ENCODE measurements at regions not wholly inside any gene's neighbourhood (a gene's known extent, or its start where the extent isn't known, plus 50 kb on each side); places are given as distances from the start of the nearest gene placed in this dataset.
A peak's percentile ranks its signal among the peaks of the same experiment; 100 is the strongest.
"Not testable (repeated sequence)": the region's sequence is repeated elsewhere in the genome, so short reads cannot be mapped to it uniquely, and the experiment has no call there.

DNA sequence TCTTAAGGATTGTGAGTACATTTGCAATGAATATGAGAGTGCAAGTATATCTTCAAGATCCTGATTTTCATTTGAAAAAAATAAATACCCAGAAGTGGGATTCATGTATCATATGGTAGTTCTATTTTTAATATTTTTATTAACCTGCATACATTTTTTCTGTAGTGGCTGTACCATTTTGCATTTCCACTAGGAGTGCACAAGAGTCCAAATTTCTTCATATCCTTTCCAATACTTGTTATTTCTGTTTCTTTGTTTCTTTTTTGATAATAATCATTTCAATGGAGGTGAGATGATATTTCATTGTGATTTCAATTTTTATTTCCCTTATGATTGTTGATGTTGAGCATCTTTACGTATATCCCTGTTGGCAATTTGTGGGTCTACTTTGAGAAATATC is 759.8 kb upstream of the CNTN5 start:
- DNase-seq: no peak

DNA sequence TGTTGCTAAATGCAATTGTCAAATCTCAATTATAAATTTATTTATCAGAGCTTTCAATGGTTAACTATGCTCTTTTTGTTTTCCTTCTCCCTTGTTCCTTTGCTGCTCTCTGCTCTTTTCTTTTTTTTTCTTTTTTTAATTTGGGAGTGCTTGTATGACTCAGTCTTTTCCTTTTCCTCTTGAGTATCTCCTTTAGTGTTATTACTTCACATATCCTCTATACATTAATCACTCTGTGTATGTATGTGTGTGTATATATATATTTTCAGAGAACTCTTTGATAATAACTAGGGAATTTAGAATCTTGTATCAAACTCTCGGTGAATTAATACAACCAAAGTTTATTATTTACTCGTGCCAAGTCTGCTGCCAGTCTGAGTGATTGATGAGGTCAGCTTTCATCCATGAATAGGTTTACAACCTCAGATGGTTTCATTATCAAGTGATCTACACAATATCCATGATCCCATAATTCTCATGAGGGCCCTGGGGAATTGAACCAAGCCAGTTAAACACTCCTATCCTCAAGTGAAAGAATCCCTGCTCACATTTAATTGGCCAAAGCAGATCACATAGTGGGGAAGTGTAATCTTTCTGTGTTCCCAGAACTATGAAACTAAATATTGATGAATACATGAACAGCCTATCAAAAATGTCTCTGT is 743.4 kb upstream of the CNTN5 start:
- no peak for DNase-seq

DNA sequence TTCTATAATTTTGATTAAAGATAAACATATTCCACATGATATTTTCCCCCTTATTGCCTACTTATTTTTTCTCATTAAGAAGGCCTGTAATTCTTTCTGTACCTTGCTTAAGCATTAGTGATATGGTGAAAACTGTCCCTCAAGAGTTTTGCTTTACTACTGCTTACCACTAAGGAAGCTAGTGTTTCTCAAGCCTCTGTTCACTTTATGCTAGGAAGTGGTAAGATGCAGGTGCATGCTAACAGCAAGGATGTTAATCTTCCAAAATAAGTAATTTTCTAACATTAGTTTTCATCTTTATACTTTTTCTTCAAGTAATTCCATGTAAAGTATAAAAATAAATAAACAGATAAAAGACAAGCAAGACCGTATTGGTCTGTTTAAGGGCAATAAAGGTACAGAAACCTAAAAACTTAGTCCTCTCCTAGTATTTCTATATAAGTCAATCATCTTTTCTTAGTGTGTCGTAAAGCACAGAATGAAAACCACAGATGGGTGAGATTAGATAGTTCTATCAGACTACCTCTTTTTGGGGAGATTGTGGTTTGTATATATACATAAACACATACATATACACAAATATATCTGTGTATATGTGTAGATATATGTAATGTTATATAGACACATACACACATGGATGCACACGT is 731.0 kb upstream of the CNTN5 start:
- no peak for DNase-seq

DNA sequence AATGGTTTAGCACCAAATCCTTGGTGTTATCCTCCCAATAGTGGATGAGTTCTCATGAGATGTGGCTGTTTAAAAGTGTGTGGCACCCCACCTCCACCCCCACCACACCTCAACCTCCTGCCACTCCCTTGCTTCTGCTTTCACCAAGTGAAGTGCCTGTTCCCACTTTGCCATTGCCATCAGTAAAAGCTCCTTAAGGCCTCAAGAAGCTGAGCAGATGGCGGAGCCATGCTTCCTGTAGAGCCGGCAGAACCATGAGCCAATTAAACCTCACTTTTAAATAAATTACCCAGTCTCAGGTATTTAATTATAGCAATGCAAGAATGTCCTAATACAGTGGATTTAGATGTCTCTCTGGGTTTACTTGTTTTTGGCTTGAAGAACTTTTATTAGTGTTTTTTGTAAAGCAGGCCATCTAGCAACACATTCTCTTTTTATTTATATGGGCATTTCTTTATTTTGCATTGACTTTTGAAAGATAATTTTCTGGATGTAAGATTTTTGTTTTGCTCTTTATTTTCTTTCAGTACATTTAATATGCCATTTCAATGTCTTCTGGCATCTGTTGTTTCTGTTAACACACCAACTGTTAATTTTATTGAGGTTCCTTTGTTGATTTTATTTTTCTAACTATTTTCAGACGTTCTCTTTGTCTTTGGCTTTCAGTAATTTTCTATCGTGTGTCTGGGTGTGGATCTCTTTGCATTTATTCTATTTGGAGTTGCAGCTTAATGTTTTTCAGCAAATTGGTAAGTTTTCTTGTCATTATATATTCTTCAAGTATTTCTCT is 724.5 kb upstream of the CNTN5 start:
- DNase-seq: no peak

DNA sequence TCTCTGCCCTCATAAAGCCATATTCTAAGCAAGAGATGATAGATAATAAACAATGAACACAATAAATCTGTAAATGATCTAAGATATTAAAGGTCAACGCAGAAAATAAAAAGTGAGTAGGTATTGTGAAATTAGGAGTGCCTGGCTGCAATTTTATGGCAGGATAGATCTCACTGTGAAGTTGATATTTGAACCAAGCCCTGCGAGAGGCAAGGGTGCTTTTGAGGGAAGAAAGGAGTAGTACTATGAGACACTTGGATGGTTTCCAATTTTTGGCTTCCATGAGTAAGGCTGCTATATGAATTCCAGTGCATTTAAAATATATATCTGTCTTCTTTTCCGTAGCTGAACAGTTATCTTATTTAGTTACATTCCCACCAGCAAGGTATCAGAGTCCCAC is 720.0 kb upstream of the CNTN5 start:
- DNase-seq: no peak

DNA sequence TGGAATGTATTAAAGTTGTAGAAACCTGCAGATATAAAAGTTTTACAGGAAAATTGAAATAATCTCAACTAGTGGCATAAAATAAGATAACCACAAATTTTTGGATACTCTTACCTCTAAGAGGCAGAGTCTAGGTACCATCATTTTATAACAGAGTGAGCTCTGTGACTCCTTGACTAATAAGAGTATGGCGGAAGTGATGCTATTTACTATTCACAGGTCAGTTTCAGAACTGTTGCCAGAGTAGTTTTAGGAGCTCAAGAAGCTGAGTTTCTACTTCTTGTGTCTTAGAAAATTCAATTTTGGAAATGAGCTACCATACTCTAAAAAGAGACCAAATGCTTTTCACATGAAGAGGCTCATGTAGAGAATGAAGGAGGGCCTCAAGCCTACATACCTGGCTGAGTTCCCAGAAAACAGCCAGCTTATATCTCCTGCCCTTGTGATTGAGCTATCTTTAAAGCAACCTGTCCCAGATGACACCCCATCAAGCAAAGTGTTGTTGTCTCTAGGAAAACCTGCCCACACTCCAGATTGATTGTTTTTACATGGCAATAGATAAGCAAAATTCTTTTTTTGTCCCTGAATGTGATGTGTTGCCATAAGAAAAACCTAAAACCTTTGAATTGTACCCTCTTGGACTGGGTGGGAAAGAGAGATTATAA is 712.8 kb upstream of the CNTN5 start:
- DNase-seq: no peak

DNA sequence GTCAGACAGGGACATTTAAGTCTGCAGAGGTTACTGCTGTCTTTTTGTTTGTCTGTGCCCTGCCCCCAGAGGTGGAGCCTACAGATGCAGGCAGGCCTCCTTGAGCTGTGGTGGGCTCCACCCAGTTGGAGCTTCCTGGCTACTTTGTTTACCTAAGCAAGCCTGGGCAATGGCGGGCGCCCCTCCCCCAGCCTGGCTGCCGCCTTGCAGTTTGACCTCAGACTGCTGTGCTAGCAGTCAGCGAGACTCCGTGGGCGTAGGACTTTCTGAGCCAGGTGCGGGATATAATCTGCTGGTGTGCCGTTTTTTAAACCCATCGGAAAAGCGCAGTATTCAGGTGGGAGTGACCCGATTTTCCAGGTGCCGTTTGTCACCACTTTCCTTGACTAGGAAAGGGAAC is 690.4 kb upstream of the CNTN5 start:
- DNase-seq: not testable (repeated sequence)

DNA sequence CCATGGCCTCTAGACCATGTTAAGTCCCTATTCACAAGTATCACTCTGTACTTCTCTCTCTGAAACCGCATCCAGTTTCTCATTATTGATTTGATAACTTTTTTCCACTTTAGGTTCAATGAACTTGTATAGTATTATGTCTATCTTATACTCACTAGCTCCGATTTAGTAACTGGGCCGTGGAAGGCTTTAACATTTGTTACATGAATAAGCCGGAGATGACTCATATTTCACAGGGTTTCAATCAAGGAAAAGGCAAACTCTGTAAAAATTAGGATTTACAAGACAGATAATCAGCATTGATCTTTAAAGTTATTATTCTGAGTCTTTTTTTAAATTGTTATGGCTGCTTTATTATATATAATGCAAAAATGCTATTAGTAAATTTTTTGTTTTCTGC is 662.2 kb upstream of the CNTN5 start:
- no peak for DNase-seq

DNA sequence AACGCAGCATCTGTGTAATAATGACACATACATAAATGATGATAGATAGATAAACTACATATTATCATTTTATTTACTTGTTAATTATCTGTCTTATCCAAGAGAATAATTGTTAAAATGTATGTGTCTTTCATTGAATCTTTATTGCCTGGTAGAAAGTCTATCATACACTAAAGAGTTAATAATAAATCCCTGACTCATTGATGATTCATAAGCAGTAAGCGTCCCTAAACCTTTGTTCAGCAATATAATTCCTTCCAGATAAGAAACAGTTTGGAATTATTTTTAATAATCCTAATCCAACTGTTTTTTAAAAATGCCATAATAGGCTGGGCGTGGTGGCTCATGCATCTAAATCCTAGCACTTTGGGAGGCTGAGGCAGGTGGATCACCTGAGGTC is 655.6 kb upstream of the CNTN5 start:
- DNase-seq: no peak

DNA sequence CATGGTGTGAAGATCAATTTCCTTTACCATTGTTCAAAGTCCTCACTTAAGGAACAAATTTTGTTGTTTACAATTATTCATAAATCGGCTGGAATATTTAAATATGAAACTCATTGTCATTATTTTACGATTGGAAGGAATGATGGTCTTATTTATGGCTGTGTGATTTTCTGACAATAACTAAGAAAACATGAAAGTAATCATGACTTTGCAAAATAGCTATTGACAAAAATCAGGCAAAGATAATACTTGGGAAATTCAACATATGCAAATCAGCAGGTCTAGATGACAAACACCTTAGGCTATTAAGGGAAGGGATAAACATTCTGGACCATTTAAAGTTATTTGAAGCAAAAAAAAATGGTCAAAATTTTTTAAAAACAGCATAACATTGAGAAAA is 654.8 kb upstream of the CNTN5 start:
- no peak for DNase-seq

DNA sequence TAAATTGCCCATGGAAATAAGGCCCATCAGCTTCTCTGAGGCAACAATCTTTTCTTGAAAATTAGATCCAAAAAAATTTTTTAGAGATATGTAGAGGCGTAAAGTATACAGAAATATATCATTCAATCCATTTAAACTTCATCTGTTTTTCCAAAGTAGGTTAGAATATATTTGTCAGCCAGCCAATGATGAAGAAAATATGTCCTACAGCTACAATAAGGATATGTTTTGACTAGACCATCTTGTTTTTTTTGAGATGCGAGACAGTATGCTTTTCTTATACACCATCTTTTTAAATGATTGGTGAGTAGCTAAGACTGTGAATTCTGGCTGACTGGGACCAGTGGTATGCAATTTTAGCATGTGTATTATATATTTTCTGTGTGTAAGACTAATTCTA is 630.4 kb upstream of the CNTN5 start:
- no peak for DNase-seq

DNA sequence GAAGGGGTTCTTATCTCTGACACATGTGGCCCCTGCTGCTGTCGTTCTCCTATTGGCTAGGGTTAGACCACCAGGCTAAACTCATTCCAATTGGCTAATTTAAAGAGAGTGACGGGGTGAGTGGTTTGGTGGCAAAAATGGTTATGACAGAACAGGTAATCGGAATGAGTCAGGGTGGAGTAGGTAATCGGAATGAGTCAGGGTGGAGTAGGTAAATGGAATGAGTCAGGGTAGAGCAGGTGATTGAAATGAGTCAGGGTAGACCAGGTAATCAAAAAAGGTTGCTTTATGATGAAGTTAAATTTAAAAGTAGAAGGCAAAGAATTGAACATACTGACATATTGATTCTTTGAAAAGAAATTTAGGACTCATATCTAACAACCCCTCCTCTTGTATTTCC is 626.2 kb upstream of the CNTN5 start:
- not testable (repeated sequence) for DNase-seq

DNA sequence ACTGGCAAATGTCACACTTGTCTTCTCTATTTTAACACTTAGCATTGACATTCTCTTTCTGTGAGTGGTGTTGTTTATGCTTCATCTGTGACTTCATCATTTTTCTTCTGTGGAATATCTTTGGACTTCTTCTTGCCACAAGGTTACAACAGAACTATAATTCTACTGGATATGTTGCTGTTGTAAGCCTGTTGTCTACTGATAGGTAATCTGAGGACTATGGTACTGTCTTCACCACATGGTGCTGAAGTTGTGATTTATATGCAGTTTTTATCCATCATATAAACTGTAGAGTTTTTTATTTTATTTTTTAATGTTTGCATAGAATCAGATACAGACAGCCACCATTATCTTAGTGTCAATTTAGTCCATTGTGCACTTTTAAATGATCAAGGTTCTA is 622.2 kb upstream of the CNTN5 start:
- DNase-seq: no peak

DNA sequence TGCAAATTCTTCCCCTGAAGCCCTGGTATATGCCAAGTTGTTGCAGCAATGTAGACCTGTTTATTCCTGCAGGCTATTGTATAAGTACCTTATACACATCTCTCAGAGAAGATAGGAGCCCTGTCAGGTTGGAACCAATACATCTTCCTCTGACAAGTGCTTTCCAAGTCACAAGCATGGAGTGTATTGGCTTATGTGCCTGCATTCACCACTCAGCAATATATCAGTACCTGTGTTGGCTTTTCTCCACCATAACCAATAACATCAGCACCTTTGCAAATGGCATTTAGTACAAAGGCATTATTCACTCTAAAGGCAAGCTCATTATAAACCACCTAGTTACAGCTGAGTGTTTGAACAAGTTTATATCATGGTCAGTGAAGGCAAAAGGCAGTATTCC is 611.7 kb upstream of the CNTN5 start:
- no peak for DNase-seq

DNA sequence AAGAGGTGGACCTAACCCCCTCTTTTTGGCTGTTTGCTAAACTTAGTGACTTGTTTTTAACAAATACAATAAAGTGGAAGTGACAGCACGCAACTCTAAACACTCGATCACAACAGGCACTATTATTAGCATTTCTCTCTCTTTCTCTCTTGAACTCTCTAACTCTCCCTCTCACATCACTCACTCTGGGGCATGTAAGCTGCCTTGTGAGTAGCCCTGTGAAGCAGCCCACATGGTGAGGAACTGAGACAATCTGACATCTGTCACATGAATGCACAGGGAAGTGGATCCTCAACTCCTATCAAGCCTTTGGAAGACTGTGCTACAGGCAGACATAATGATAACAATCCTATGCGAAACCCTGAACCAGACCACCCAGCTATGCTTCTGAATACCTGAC is 609.0 kb upstream of the CNTN5 start:
- peak; percentile 12 for DNase-seq

DNA sequence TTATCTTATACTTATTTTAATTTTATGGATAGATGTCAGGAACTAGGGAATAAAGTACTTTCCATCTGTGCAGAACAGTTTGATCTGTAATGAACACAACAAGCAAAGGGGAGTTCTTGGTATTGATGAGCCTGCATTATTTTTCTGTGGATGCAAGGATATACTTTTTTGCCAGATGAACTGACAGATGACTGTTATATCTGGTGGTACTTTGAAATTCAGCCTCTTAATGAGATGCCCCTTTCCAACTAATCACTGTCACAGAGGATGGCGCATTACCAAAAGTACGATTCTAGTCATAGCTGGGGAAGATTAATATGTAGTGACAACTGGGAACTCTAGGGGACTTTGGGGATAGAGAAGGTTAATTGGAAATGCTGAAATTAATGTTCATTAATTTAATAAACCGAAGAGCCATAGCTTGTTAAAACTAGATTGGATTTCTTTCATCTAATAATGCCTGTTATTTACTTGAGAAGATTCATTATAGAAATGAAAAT is 603.4 kb upstream of the CNTN5 start:
- peak; percentile 8 for DNase-seq

DNA sequence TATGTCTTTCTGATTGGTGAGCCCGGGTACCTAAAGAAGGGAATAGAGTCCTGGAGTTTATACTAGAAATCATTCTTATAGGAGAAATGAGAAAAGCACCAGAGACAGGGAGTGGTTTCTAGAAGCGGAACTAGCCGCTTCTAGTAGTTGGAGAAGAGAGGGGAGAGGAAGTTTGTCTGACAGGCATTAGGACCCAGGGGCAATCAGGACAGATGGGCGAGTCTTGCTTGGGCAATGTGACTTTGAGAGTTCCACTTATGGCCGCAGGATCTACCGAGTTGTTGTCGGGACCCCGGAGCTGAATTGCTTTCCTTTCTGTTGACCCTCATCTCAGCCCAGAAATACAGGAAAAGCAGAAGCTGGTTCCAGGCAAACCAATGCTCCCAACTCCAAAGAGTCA is 596.8 kb upstream of the CNTN5 start:
- no peak for DNase-seq

DNA sequence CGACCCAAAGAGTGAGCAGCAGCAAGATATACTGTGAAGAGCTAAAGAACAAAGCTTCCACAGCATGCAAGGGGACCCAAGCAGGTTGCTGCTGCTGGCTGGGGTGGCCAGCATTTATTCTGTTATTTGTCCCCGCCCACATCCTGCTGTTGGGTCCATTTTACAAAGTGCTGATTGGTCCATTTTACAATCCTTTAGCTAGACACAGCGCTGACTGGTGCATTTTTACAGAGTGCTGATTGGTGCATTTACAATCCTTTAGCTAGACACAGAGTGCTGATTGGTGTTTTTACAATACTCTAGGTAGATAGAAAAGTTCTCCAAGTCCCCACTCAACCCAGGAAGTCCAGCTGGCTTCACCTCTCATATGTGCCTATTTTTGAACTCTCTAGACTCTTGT is 596.0 kb upstream of the CNTN5 start:
- not testable (repeated sequence) for DNase-seq

DNA sequence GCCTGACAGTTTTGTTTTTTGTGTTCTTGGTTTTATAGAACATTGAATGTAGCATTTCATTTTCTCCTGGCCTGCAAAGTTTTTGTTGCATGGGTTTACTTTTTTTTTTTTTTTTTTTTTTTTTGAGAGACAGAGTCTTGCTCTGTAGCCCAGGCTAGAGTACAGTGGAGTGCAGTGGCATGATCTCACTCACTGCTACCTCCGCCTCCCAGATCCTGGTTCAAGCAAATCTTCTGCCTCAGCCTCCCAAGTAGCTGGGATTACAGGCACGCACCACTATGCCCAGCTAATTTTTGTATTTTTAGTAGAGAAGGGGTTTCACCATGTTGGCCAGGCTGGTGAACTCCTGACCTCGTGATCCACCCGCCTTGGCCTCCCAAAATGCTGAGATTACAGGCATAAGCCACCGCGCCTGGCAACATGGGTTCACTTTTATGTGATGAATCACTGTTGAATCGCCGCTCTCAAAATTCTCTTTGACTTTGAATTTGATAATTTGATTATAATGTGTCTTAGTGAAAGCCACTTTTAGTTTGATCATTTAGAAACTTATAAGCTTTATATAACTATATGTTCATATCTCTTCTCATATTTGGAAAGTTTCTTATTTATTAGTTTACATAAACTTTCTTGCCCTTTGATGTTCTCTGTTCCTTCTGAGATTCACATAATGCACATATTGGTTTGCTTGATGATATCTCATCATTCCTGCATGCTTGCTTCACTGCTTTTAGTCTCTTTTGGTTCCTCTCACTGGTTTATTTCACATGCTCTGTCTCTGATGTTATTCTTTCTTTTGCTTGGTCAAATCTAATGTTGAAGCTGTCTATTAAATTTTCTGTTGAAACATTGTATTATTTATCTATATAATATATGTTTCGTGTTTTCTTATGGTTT is 589.0 kb upstream of the CNTN5 start:
- no peak for DNase-seq

DNA sequence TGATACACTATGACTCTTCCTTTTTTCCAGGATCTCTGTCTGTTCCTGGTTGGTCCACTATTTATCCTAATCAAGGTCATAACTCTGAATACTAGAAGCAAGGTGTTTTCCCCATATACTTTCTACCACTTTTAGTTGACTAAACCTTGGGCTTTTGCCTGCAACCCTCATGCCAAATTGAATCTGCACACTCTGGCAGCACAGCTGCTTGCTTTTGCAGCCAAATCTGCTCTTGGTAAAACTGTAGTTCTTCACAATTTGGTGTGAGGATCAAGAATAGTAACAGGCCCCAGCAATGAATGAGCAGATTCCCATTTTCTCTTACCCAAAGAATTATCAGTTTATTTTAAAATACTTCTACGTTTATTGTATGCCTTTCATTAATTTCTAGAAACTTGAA is 586.5 kb upstream of the CNTN5 start:
- no peak for DNase-seq

DNA sequence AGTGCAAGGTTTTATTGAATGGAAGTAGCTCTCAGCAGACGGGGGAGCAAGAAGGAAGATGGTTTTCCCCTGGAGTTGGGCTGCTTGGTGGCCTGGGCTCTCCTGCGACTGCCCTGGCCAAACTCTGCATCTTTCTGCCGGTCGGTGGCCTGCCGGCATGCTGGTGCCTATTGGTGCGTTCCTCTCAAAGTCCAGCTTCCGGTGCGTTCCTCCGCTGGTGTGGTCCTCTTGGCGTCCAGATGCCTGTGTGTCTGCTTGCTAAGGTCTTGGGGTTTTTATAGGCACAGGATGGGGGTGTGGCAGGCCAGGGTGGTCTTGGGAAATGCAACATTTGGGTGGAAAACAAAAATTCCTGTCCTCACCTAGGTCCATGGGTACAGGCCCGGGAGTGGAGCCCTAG is 567.4 kb upstream of the CNTN5 start:
- DNase-seq: no peak

DNA sequence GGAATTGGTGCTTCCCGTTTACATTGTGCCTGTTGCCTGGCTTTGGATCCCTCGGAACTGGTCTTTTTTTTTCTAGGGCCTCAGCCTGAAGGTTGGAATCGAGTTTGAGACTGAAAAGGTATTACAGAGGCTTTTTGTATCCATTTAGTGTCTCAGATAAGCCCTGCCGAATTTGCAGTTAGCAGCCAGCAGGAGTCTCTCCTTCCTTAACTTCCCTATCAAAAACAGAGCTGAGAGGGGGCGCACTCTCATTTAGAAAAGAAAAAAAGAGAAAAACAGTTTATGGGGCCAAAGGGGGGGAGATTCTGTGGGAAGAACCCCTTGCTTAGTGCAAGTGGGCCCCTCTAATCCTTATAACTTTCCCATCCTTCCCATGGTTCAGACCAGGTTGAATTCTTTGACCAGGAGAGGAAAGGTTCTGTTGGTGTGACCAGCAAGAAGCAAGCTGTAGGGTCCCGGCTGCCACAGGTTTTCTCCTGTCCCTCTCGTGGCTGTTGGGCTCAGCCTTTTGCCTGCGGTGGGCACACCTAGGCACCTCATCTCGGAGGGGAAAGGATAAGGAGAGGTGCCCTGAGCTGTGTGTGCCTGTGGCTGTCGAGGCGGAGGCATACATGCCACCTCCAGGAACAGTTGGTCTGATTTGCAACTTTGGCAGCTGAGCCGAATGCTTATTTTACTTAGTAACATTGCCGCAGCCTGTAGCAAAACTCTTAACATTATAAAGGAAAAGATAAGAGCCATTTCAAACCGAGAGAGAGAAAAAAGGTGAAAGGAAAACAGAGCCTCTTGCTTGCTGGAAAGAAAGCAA is 565.0 kb upstream of the CNTN5 start:
- no peak for DNase-seq
